ENCODE measurements at regions not wholly inside any gene's neighbourhood (a gene's known extent, or its start where the extent isn't known, plus 50 kb on each side); places are given as distances from the start of the nearest gene placed in this dataset.

DNA sequence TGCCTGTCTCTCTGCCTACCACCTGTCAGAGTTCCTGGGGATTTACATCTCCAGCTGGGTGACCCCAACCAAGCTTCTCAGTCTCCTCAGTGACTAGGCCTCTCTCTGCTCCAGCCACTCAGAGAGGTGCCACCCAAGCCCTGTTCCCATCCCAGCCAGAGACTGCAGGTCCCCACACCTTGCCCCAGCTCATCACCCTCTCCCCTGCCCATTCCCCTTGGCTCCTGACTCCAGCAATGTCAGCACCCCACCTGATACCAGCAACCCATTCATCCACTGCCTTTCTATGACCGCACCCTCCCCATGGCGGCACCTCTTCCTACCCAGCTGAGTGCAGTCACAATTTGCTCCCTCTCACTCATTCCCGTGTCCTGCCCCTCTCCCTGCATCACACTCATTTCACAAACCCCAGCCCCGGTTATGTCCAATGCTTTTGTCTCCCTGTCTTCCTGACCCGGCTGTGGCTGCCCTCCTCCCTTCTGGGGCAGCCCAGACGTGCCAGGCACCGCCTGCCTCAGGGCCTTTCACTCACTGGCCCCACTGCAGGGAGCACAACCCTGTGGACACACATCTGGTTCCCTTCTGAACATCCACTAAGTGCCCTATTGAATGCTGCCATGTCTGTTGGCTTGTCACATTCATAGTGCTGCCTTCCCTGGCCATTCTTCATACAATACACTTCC, 494.8 kb upstream of the HS6ST1 start:
- DNase-seq (ENCODE audit: low read depth): no peak

DNA sequence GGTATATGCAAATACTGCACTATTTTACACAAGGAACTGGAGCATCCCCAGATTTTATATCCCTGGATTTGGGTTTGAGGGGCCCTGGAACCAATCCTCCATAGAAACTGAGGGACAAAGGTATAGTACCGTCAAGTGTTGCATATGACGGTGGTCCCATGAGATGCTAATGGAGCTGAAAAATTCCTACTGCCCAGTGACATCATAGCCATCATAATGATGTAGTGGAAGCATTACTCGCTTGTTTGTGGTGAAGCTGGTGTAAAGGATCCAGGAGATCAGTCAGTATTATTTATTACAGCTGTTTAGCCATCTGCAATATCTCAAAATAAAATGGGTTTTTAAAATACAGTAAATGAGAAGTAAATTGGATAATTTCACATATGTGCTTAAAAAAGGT, 496.6 kb upstream of the HS6ST1 start:
- DNase-seq (ENCODE audit: low read depth): no peak

DNA sequence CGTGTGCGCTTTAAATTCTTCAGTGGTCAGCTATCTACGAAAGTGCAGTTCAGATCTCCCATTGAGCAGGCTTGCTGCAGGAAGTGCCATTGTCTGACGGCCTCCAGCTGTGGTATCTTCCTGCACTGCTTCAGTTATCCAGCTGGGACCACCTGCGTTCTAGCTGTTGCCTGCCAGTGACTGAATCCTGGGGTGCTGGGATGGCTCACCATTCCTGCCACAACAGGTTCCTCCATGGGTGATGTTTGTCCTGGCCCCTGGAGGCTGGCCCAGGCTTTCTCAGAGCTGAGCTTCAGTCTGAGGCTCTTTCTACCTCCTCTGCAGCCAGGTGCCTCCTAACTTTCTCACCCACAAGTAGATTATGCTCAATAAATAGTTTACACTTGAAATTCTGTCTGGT, 498.5 kb upstream of the HS6ST1 start:
- DNase-seq (ENCODE audit: low read depth): no peak

DNA sequence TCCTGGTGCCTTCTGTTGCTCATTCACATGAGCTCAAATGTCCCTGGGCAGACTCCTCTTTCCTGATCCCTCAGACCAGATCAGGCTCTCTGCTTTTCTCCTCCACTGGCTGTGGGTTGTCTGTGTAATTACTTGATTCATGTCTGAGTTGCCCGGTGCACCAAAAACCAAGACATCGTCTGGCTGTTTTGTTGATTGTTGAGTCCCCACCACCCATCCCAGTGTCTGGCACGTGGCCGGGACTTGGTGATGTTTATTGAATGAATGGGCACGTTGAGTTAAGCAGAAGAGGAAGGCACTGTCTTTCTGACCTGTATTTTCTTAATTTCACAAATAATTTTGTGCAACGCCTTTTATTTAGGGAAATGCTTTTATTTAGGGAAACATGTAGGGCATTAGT, 499.1 kb upstream of the HS6ST1 start:
- DNase-seq (ENCODE audit: low read depth): no peak

DNA sequence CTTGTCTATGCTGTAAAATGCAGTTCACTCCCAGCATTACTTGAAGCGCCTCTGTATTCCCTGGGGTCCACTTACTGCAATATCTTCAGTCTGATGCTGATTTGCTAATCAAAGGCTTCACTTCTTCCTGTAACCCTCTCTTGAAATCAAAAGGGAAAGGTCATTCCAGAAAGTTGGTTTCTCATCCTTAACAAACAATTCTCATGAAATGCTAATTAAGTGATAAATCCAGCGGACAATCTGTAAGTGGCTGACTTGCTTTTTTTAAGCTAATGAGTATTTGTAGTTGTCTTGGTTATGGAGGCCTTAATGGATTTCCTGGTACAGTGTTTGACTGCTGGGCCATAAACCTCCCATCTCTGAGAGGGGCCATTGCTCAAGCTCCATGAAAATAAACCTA, 499.6 kb upstream of the HS6ST1 start:
- no peak for DNase-seq (ENCODE audit: low read depth)

DNA sequence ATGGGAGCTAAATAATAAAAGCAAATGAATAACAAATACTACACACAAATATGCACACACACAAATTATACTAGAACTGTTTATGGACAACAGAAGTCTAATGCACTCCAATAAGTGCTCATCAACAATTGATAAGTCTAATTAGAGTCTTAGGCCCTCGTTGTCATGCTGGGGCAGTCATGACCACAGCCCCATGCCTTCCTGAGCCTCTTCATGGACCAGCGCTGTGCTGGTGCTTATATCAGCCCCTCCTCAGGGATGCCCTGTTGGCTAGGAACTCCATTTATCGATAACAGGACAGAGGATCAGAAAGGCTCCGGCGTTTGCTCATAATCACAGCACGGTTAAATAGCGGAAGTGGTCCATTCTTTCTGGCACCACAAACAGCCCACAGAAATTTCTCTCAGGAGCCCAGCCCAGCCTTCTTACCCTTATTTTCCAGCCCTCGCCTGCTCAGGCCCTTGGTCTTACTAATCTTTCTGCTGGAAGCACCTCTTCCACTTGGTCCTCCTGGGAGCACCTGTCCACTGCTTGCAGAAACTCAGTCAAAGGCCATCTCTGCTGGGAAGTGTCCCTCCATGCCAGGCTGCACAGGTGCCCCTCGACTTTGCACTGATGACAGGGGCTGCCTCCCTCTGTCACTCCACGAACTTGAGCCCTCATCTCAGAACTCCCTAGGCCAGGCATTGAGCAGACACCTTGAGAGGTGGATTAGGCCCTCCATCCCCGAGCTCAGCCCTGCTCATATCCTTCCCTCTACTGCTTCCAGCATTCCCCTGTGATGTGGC, 500.2 kb upstream of the HS6ST1 start:
- DNase-seq (ENCODE audit: low read depth): no peak

DNA sequence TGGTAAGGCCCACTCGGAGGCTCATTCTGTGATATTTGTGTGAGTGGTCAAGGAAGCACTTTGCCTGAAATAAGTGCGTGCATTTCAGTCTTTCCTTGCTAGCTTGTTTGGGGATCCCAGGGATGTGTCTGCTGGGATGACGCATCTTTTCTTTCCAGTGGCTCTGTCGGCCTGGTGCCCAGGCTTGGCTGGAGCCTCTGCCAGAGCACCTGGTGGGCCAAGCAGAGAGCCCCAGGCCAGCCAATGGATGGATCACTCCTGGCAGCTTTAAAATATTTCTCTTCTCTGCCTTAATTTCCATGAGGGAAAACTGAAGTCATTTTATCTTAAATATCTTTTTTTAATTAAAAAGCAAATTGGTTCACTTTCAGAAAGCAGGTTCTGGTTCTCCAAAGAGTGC, 501.8 kb upstream of the HS6ST1 start:
- no peak for DNase-seq (ENCODE audit: low read depth)

DNA sequence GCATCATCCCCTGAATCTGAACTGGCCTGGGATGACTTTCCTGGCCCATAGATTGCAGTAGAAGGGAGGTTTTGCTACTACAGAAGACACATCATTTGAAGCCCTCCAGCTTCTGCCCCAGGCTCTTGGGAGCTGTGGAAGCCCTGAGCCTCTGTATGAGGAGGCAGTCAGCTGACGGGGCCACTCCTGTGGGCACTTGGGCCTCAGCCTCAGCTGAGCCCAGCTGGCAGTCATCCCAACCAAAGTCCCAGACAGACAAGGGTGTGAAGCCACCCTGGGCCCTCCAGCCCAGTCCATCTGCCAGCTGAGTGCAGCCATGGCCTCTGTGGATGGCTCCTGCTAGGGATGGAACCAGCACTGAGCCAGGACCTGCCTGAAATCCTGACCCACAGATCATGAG, 502.3 kb upstream of the HS6ST1 start:
- DNase-seq (ENCODE audit: low read depth): no peak

DNA sequence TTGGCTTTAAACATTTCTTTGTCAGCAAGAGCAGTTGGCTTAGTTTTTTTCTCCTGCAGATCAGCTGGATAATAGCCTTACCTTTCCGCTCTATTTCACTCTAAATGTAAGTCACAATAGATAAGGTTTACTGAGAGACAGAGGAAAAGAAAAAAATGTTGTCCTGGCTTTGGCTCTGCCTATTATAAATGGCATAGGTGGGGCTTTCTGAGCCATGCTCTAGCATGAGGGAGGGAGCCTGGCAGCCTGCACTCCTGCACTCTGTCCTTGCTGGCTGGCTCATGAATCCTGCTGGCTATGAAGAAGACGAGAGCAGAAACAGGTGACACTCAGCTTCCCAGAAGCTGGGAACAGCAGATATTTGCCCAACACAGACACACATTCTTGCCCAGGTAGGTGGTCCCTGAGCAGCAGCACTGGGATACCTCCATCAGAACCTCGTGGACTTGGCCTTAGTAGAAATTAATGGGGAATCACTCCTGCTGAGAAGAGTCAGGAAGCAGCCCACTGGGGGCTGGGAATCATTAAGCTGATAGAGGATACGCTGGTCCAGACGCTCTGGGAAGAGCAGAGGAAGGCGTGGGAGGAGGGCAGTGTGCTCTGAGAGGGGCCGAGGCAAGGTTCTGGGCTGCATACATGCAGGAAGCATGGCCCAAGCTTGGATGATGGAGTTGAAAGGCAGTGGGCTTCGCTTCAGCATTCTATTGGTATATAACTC, 514.4 kb upstream of the HS6ST1 start:
- no peak for DNase-seq (ENCODE audit: low read depth)

DNA sequence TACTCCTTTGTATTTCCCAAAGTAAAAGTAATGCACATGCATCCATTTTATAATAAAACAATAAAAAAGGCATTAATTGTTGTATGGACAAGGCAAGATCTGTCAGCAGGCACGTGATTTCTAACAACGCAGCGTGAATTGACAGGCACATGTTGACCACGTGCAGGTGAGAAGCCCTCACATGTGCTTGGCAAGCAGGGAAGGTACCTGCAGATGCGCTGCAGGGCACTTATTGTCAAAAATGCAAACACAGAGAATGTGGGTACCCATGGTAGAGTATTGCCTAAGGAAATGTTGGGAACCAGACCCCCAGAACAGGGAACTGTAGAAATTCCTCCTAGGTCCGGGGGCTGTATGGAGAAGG, 515.0 kb upstream of the HS6ST1 start:
- no peak for DNase-seq (ENCODE audit: low read depth)

DNA sequence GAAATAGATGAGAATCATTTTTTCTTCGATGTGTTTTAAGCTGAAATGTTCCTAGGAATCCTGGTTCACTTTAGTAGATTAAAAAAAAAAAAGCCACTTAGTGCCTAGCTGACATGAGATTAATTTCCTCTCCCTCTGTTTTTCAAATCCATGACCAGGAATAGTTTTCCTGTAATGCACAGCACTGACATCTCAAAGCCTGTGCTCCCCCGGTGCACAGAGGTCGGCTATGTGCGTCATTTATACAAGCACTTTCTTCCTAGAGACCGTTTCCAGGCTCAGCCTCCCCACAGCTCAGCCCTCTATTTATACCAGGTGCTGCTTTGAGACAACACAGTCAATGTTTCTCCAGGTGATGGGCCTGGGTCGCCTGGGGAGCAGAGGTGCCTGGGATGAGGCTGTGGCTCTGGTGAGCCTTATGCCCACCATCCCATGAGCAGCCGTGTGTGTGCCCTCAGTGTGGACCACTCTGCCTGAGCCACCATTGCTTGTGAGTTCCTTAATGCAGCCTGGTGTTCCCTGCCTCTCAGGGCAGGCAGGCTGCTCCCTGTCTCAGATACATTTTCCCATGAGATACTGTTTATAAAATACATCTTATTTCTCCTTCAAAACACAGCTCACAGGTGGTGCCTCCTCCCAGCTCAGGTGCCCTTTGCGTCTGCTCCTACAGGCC, 515.7 kb upstream of the HS6ST1 start:
- DNase-seq (ENCODE audit: low read depth): no peak

DNA sequence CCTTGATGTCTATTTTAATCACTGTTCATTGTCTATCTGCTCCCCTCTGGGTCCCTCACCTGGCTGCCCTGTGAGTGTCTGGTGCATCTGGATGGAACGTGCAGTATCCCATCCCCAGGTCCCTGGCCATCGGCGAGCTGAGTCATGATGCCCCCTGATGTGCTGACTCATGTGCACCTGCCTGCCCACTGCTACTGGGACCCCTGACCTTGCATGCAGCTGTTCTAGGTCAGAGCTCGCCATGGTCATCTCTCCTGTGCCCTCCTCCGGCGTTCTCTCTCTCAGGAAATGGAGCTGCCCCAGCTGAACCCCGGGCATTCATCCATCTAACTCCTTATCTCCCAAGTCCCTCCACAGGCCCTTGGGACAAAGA, 516.2 kb upstream of the HS6ST1 start:
- DNase-seq (ENCODE audit: low read depth): no peak

DNA sequence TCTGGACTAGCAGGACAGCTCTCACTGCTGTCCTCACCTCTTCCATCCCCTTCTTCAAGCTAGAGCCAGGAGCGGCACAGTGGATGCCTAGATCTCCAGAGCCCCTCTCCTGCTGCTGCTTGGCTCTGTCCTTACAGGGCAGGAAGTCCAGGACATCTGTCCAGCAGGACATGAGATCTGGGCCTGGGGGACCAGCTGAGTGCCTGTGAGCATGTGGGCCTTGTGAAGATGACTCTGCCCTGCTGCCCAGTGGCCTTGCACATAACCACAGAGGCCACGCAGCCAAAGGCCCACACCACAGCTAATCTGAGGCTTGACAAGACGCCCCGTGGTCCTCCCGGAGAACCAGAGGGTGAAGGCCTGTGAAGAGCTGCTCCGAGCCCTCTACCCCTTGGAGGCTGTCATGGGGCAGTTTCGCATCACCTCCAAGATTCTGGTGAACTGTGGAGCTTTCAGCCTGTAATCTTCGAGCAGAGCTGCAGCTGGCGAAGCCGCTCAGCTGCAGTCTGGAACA, 516.7 kb upstream of the HS6ST1 start:
- no peak for DNase-seq (ENCODE audit: low read depth)

DNA sequence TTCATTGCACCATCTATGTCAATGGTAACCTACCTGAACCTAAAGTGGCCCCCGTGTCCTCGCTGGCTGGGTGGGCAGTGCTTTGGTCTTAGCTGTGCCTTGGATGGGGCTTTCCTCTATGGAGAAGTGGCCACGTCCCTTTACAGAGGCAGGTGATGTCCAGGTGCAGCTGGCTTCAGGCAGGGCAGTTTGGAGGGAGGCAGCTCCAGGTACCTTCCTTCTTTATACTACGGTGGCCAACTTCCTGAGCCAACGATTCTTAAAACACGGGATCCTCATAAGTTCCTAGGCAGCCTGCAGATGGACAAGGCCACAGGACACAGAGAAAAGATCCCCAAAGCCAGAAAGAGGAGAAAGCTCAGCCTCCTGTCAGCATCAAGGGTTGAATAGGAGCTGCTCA, 517.3 kb upstream of the HS6ST1 start:
- DNase-seq (ENCODE audit: low read depth): no peak

DNA sequence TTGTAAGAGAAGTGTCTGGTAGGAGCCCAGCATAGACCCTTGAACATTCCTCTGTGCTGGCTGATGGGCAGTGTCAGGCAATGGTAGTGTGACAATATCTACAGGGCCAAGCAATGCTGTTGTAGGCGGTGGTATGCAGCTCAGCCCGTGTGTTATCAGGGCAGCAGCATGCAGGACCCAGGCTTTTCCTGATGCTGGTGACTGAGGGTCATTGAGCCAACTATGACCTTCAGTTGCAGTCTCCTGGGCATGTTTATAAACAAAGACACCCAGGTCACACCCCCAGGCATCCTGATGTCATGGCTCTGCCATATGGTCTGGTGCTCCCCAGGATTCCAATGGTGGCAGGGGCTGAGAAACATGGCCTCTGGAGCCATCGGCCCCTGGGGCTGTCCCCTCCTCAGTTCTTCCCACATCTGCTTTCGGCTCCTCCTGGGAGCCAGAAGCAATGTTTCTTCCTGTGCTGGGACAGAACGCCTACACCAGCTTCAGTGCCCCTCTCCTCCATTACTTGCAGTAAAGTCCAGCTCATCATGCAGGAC, 518.0 kb upstream of the HS6ST1 start:
- no peak for DNase-seq (ENCODE audit: low read depth)

DNA sequence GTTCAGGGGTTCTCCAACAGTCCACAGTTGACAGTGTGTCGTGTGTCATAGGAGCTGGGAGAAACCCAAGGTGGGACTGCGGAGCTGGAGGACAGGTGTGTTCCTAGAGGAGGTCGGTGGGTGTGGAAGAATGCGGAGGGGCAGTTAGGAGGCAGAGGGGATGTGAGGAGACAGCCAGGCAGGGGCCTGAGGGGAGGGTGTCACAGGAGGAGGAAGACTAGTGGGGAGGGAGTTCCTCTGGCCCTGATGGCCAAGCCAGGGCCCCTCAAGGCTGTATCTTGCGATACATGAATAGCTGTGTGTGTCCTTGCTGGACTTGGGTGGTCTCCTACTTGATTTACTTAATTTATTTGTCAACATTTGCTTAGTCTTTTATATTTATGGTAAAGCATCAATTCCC, 519.6 kb upstream of the HS6ST1 start:
- no peak for DNase-seq (ENCODE audit: low read depth)

DNA sequence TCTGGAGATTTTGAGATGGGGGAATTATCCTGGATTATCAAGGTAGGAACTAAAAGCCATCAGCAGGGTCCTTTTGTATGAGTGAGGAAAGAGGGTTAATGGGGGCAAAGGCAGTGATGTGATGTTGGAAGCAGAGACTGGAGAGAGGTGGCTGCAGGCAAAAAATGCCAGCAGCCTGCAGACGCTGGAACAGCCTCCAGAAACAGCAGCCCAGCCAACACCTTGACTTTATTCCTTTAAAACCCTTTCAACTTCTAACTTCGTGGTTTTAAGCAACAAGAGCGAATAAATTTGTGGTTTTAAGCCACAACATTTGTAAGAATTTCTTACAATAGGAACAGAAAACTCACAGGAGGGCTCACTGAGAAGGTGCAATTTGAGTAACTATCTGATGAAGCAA, 523.1 kb upstream of the HS6ST1 start:
- no peak for DNase-seq (ENCODE audit: low read depth)

DNA sequence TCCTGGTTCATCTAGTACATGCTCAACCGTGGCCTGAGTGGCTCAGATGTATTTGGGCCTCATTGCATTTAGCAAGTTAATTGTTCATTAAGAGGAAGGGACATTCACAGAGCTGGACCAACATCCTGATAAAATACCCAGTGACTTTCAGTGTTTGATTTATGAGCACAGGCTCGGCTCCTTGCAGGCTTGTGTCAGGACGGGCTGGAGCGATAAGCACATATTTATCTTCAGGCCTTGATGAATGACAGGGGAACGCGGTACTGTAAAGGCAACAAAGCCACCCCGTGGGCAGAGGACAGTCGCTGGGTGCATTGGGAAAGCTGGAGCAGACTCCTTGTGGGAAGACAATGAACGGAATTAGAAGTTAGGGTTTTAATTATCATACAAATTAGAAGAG, 548.6 kb upstream of the HS6ST1 start:
- DNase-seq (ENCODE audit: low read depth): no peak

DNA sequence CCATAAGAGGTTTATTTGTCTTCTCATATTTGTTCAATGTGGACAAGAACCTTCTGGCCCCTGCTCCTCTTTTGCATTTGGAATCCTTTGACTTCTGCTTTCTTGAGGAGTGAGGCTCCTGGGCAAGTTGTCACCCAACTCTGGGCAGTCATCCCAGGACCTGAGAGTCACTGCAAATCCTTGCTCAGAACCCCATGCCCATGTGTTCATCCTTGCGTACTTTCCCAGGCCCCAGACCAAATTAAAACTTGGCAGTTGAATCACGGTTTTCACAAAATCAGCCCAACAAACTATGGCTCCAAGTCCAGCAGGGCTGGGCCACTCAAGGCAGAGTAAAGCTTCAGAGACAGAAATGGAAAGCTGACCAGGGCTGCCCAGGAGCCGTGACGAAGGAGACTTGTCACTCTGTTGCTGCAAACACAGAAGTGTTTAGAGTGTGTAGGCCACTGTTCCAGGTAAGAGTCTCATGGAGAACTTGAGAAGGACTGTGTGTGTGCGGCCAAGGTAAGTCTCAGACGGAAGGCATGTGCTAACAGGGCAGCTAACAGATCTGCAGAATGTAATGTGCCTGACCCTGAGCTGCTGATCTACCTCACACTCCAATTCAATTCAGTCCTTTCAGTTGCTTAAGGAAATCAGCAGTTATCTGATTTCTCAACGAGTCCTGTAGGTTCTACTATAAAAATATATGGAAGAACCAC, 549.4 kb upstream of the HS6ST1 start:
- no peak for DNase-seq (ENCODE audit: low read depth)

DNA sequence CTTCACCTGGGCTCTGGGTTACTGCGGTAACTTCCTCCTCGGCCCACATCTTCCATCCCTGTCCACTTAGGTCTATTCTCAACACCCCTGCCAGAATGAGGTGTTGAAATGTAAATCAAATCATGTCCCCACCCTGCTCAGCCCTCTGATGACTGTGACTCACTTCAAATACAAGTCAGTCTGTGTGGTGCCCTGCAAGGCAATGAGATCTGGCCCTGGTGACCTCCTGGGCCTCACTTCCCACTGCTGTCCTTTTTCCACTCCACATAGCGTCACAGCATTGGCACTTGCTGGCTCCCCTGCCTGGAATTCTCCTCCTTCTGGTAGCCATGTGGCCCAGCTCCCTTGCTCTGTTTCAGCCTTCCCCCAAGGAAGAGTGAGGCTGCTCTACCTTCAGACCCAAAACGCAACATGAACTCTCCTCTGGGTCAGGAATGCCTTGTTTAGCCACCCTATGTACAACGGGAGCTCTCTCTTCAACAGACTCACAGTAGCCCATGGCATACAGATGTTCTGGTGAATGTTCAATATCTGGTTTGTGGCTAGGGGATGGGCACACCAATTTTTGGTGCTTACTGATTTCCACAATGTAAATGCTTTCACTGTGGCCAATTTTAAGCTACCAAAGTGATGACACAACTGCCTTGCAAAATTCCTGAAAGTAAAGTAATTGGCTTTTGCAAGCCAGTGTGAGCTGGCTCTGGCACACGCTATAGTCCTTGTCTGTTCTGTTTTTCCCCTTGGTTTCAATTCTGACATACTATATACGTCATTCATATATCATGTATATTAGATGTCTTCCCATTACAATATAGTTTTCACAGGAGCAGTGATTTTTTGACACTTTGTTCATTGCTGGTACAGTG, 550.3 kb upstream of the HS6ST1 start:
- DNase-seq (ENCODE audit: low read depth): no peak

Data from forelimb muscle (tissue), 1 donor.